Sigmoid colon (tissue), 6 donors: ENCODE measurements at regions not wholly inside any gene's neighbourhood (a gene's known extent, or its start where the extent isn't known, plus 50 kb on each side); places are given as distances from the start of the nearest gene placed in this dataset.

ENCODE experiments used
- DNase-seq: peaks from one replicate; pipeline ENCODE4 v3.0.0-alpha.2; 2019
- H3K27ac ChIP-seq, 4 donors: fragments of 200-600 bp; sonication (generic); one replicate each; pipeline ENCODE4 v1.5.1; 2016 to 2019; ENCODE audit warnings: mild to moderate bottlenecking in 1 of 4
- H3K27me3 ChIP-seq, 3 donors: fragments of 200-600 bp; sonication (generic); one replicate each; pipeline ENCODE4 v1.5.1; 2019; ENCODE audit warnings: mild to moderate bottlenecking in 1 of 3
- H3K36me3 ChIP-seq, 4 donors: fragments of 200-600 bp; sonication (generic); one replicate each; pipeline ENCODE4 v1.5.1; 2016 to 2019
- H3K4me1 ChIP-seq, 4 donors: fragments of 200-600 bp; sonication (generic); one replicate each; pipeline ENCODE4 v1.5.1; 2017 to 2019
- H3K4me3 ChIP-seq, 4 donors: fragments of 200-600 bp; sonication (generic); one replicate each; pipeline ENCODE4 v1.5.1; 2017 to 2019; ENCODE audit warnings: mild to moderate bottlenecking in 2 of 4, moderate library complexity in 1 of 4
- H3K9me3 ChIP-seq, 4 donors: fragments of 200-600 bp in 3 of 4; sonication (generic) in 3 of 4; one replicate each; pipeline versions ENCODE4 v1.5.1 to v1.6.1; 2013 to 2019
- CTCF ChIP-seq, 4 experiments: fragments of 450-650 bp in 3 of 4; fragments of 200-600 bp in 1 of 4; IDR thresholded peaks; one replicate each; pipeline ENCODE4 v1.5.1; 2016 to 2019; ENCODE audit warnings: antibody characterized with exemption in 4 of 4, mild to moderate bottlenecking in 3 of 4, moderate library complexity in 2 of 4
- EP300 ChIP-seq, 4 donors: sonication (generic); formaldehyde crosslinking; IDR thresholded peaks; one replicate each; pipeline ENCODE4 v1.6.1; 2017; ENCODE audit warnings: antibody characterized with exemption in 4 of 4
- POLR2A ChIP-seq, 2 donors: fragments of 450-650 bp; IDR thresholded peaks; one replicate each; pipeline ENCODE4 v1.6.1; 2016; ENCODE audit warnings: antibody characterized with exemption in 2 of 2, mild to moderate bottlenecking in 2 of 2, moderate library complexity in 2 of 2
- POLR2AphosphoS5 ChIP-seq, 4 donors: sonication (generic); formaldehyde crosslinking; IDR thresholded peaks; one replicate each; pipeline ENCODE4 v1.6.1; 2017; ENCODE audit warnings: antibody characterized with exemption in 4 of 4
- WGBS, 2 donors: extraction: QIAGEN DNeasy Blood & Tissue Kit; methylation state at CpG; one replicate each; pipeline ENCODE4 v1.1.7; 2013; 5-methylcytosine and 5-hydroxymethylcytosine counted together
- intact Hi-C: fragments of 100-400 bp; cut with DNase I; formaldehyde crosslinking; loops from one replicate; pipeline ENCODE4 v1.15.1; 2023
- donor health status: healthy with polysubstance abuse.
- donor health status: healthy.

- H3K27ac ChIP-seq = no peak overlapping the region
- DNase-seq = no peak
- no peaks in the 10 kb centered on the region for H3K4me1 ChIP-seq
- H3K4me3 ChIP-seq = no peak overlapping the region
- intact Hi-C loops = no loop called here
- no peaks in the 10 kb centered on the region for H3K36me3 ChIP-seq
- WGBS, 2 donors = 93% methylated on average over 10 of the region's 10 CpGs
- H3K27me3 ChIP-seq = no peaks in the 10 kb centered on the region
- TF ChIP-seq POLR2A (IDR thresholded peaks at IDR 0.05) (no peak), POLR2AphosphoS5 (IDR thresholded peaks at IDR 0.05) (no peak), CTCF (IDR thresholded peaks at IDR 0.05) (no peak), EP300 (IDR thresholded peaks at IDR 0.05) (no peak)
- no peaks in the 10 kb centered on the region for H3K9me3 ChIP-seq
Measured at GRCh38 chr3:193796089-193796488, 203.1 kb downstream of the OPA1 start.

DNA sequence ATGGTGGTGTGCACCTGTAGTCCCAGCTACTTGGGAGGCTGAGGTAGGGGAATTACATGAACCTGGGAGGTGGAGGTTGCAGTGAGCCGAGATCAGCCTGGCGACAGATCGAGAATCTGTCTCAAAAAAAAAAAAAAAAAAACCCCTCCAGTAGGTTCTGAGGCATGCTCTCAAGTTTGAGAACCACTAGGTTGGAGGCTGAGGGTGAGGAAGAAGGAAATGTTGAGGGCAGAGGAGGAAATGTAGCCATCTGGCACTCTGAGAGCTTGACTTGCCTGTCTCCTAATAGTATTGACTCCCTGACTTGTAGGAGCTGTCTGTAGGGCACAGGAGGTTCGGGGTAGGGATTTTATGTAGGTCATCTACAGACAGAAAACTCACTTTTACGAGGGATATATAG is 204.6 kb downstream of the OPA1 start:
- Histone ChIP-seq H3K36me3 (no peaks in the 10 kb centered on the region), H3K4me3 (no peak overlapping the region), H3K4me1 (no peaks in the 10 kb centered on the region), H3K9me3 (no peaks in the 10 kb centered on the region), H3K27me3 (no peaks in the 10 kb centered on the region), H3K27ac (no peak overlapping the region)
- 77 to 78% methylated on average over 5 of the region's 5 CpGs for WGBS, 2 donors
- DNase-seq = no peak
- intact Hi-C loops = no loop called here
- TF ChIP-seq POLR2A (IDR thresholded peaks at IDR 0.05) (no peak), POLR2AphosphoS5 (IDR thresholded peaks at IDR 0.05) (no peak), EP300 (IDR thresholded peaks at IDR 0.05) (no peak), CTCF (IDR thresholded peaks at IDR 0.05) (no peak)

DNA sequence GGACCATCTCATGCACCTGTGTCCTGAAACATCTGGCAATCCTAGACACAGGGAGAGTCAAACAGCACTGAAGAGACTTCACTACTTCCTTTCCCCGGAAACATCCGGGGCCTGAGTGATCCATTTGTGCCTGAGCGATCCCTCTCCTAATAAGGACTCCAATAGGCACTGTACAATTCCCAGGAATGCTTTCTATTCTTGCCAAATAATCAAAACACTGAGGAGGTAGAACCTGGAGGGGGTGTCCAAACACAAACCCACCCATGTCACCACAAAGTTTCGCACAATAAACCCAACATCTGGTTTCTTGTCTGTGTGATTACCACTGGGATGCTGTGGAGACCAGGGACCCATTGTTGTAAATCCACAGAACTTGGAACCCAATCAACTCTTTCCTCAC is 205.0 kb downstream of the OPA1 start:
- TF ChIP-seq POLR2A (IDR thresholded peaks at IDR 0.05) (no peak), EP300 (IDR thresholded peaks at IDR 0.05) (no peak), CTCF (IDR thresholded peaks at IDR 0.05) (no peak), POLR2AphosphoS5 (IDR thresholded peaks at IDR 0.05) (no peak)
- no peak for DNase-seq
- no peak overlapping the region for H3K4me3 ChIP-seq
- no peak overlapping the region for H3K27ac ChIP-seq
- intact Hi-C loops = no loop called here
- no peaks in the 10 kb centered on the region for H3K4me1 ChIP-seq
- H3K36me3 ChIP-seq = no peaks in the 10 kb centered on the region
- WGBS, 2 donors = 78 to 81% methylated on average over 4 of the region's 4 CpGs
- no peaks in the 10 kb centered on the region for H3K9me3 ChIP-seq
- no peaks in the 10 kb centered on the region for H3K27me3 ChIP-seq

- intact Hi-C loops = no loop called here
Measured at GRCh38 chr3:193800138-193801043, 207.4 kb downstream of the OPA1 start.

More at GRCh38 chr3:193800138-193801043, 207.4 kb downstream of the OPA1 start:
- Histone ChIP-seq H3K4me1 (peaks cover 0 to 2% (median 2%) of the 10 kb centered on the region in 4 donors), H3K27me3 (no peaks in the 10 kb centered on the region), H3K27ac (no peak overlapping the region), H3K4me3 (no peak overlapping the region), H3K9me3 (no peaks in the 10 kb centered on the region), H3K36me3 (no peaks in the 10 kb centered on the region)
- no peak for DNase-seq
- no peak for TF ChIP-seq CTCF (IDR thresholded peaks at IDR 0.05)
- TF ChIP-seq POLR2AphosphoS5 (IDR thresholded peaks at IDR 0.05) = no peak
- TF ChIP-seq POLR2A (IDR thresholded peaks at IDR 0.05) = no peak
- TF ChIP-seq EP300 (IDR thresholded peaks at IDR 0.05) = no peak
- WGBS, 2 donors = 77 to 91% methylated on average over 12 of the region's 12 CpGs
